ENCODE measurements at regions not wholly inside any gene's neighbourhood (a gene's known extent, or its start where the extent isn't known, plus 50 kb on each side); places are given as distances from the start of the nearest gene placed in this dataset.

- DNase-seq (ENCODE audit: low spot score) = peak; percentile 21
These were observed 140.7 kb upstream of the MCHR2 start for GRCh38 chr6:100134703-100135102.

GRCh38 chr6:100134297-100134696 lies 140.3 kb upstream of the MCHR2 start:
- DNase-seq (ENCODE audit: low spot score) = no peak

- DNase-seq (ENCODE audit: low spot score) = no peak
These were observed 138.0 kb upstream of the MCHR2 start for GRCh38 chr6:100132005-100132404.

- DNase-seq (ENCODE audit: low spot score) = no peak
These were observed 136.6 kb upstream of the MCHR2 start for GRCh38 chr6:100130630-100131029.

GRCh38 chr6:100126790-100127484 lies 132.9 kb upstream of the MCHR2 start:
- DNase-seq (ENCODE audit: low spot score) = no peak

- peak; percentile 33 for DNase-seq (ENCODE audit: low spot score)
These were observed 128.0 kb upstream of the MCHR2 start for GRCh38 chr6:100121854-100122609.

GRCh38 chr6:100119261-100119660 lies 125.2 kb upstream of the MCHR2 start:
- DNase-seq (ENCODE audit: low spot score) = no peak

- no peak for DNase-seq (ENCODE audit: low spot score)
These were observed 124.3 kb upstream of the MCHR2 start for GRCh38 chr6:100118301-100118700.

- DNase-seq (ENCODE audit: low spot score) = no peak
These were observed 123.7 kb upstream of the MCHR2 start for GRCh38 chr6:100117680-100118079.

- DNase-seq (ENCODE audit: low spot score) = peak; percentile 62
These were observed 122.6 kb upstream of the MCHR2 start for GRCh38 chr6:100116411-100117194.

- DNase-seq (ENCODE audit: low spot score) = no peak
These were observed 121.5 kb upstream of the MCHR2 start for GRCh38 chr6:100115407-100116101.

- DNase-seq (ENCODE audit: low spot score) = no peak
These were observed 119.0 kb upstream of the MCHR2 start for GRCh38 chr6:100112855-100113508.

- DNase-seq (ENCODE audit: low spot score) = no peak
These were observed 112.0 kb upstream of the MCHR2 start for GRCh38 chr6:100105919-100106529.

GRCh38 chr6:100105138-100105537 lies 111.1 kb upstream of the MCHR2 start:
- DNase-seq (ENCODE audit: low spot score) = no peak

GRCh38 chr6:100103931-100104330 lies 109.9 kb upstream of the MCHR2 start:
- no peak for DNase-seq (ENCODE audit: low spot score)

- DNase-seq (ENCODE audit: low spot score) = no peak
These were observed 109.2 kb upstream of the MCHR2 start for GRCh38 chr6:100103194-100103593.

- DNase-seq (ENCODE audit: low spot score) = no peak
These were observed 107.6 kb upstream of the MCHR2 start for GRCh38 chr6:100101644-100102043.

GRCh38 chr6:100100776-100101175 lies 106.8 kb upstream of the MCHR2 start:
- no peak for DNase-seq (ENCODE audit: low spot score)

- peak; percentile 24 for DNase-seq (ENCODE audit: low spot score)
These were observed 105.4 kb upstream of the MCHR2 start for GRCh38 chr6:100099189-100100074.

- no peak for DNase-seq (ENCODE audit: low spot score)
These were observed 102.9 kb upstream of the MCHR2 start for GRCh38 chr6:100096936-100097335.
